GM18517 (cell line): ENCODE measurements at regions not wholly inside any gene's neighbourhood (a gene's known extent, or its start where the extent isn't known, plus 50 kb on each side); places are given as distances from the start of the nearest gene placed in this dataset.
"Not testable (repeated sequence)": the region's sequence is repeated elsewhere in the genome, so short reads cannot be mapped to it uniquely, and the experiment has no call there.

Experiments
- ATAC-seq: cut with Tn5 transposase; IDR thresholded peaks from one replicate; pipeline ENCODE4 v1.9.1; 2021; ENCODE audit warnings: mild to moderate bottlenecking, moderate library complexity; ENCODE audit not compliant: unreplicated experiment

GRCh38 chr5:86337667-86338460 lies 279.9 kb upstream of the COX7C start:
- ATAC-seq: no peak

GRCh38 chr5:86354664-86355063 lies 263.1 kb upstream of the COX7C start:
- ATAC-seq: no peak

GRCh38 chr5:86360801-86361200 lies 256.9 kb upstream of the COX7C start:
- ATAC-seq: no peak

GRCh38 chr5:86371061-86371460 lies 246.7 kb upstream of the COX7C start:
- ATAC-seq: no peak

- no peak for ATAC-seq
Observed at GRCh38 chr5:86374611-86375010, 243.1 kb upstream of the COX7C start.

GRCh38 chr5:86376214-86376613 lies 241.5 kb upstream of the COX7C start:
- no peak for ATAC-seq

- ATAC-seq: no peak
Observed at GRCh38 chr5:86403190-86403589, 214.6 kb upstream of the COX7C start.

GRCh38 chr5:86404256-86404655 lies 213.5 kb upstream of the COX7C start:
- ATAC-seq: no peak

- ATAC-seq: no peak
Observed at GRCh38 chr5:86407711-86408110, 210.0 kb upstream of the COX7C start.

- no peak for ATAC-seq
Observed at GRCh38 chr5:86411596-86411995, 206.1 kb upstream of the COX7C start.

GRCh38 chr5:86427158-86427557 lies 190.6 kb upstream of the COX7C start:
- no peak for ATAC-seq

- no peak for ATAC-seq
Observed at GRCh38 chr5:86439593-86440110, 178.1 kb upstream of the COX7C start.

- no peak for ATAC-seq
Observed at GRCh38 chr5:86442036-86442745, 175.6 kb upstream of the COX7C start.

GRCh38 chr5:86447362-86447761 lies 170.4 kb upstream of the COX7C start:
- no peak for ATAC-seq

- ATAC-seq: no peak
Observed at GRCh38 chr5:86452251-86452650, 165.5 kb upstream of the COX7C start.

- no peak for ATAC-seq
Observed at GRCh38 chr5:86460519-86460918, 157.2 kb upstream of the COX7C start.

- no peak for ATAC-seq
Observed at GRCh38 chr5:86461169-86461956, 156.4 kb upstream of the COX7C start.

- ATAC-seq: no peak
Observed at GRCh38 chr5:86463339-86463738, 154.4 kb upstream of the COX7C start.

GRCh38 chr5:86465052-86465838 lies 152.5 kb upstream of the COX7C start:
- ATAC-seq: no peak

GRCh38 chr5:86466721-86467120 lies 151.0 kb upstream of the COX7C start:
- not testable (repeated sequence) for ATAC-seq

GRCh38 chr5:86482008-86482407 lies 135.7 kb upstream of the COX7C start:
- ATAC-seq: no peak
